ENCODE measurements at regions not wholly inside any gene's neighbourhood (a gene's known extent, or its start where the extent isn't known, plus 50 kb on each side); places are given as distances from the start of the nearest gene placed in this dataset.

DNA sequence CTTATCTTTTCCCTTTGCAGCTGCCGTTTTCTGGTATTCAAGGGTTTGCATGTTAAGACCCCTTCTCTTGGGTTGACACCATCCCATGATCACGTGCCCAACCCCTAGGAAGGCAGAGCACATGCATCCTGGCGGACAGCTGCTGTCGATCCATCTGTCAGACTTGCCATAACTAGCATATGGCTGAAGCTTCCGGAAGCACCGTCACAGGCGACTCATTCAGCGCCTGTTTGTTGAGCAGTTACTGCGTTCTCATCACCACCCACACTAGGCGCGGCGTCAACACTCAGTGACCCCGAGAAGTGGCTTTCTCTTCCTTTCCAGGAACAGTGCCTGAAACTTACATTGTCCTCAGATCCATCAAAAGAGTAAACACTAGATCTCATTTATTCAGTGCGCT lies 93.6 kb downstream of the SOX1 start:
- TF ChIP-seq, protein P1, sequence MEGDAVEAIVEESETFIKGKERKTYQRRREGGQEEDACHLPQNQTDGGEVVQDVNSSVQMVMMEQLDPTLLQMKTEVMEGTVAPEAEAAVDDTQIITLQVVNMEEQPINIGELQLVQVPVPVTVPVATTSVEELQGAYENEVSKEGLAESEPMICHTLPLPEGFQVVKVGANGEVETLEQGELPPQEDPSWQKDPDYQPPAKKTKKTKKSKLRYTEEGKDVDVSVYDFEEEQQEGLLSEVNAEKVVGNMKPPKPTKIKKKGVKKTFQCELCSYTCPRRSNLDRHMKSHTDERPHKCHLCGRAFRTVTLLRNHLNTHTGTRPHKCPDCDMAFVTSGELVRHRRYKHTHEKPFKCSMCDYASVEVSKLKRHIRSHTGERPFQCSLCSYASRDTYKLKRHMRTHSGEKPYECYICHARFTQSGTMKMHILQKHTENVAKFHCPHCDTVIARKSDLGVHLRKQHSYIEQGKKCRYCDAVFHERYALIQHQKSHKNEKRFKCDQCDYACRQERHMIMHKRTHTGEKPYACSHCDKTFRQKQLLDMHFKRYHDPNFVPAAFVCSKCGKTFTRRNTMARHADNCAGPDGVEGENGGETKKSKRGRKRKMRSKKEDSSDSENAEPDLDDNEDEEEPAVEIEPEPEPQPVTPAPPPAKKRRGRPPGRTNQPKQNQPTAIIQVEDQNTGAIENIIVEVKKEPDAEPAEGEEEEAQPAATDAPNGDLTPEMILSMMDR (IDR thresholded peaks at IDR 0.05) = no peak
- no peak for TF ChIP-seq POLR2A (IDR thresholded peaks at IDR 0.05)

Measured in testis (tissue), 2 donors.